Stimulated activated CD8-positive, alpha-beta memory T cell treated with anti-CD3 and anti-CD28 coated beads, Interleukin-4, amount 100 ng/mL, for 48 hours (primary cell): ENCODE measurements at regions not wholly inside any gene's neighbourhood (a gene's known extent, or its start where the extent isn't known, plus 50 kb on each side); places are given as distances from the start of the nearest gene placed in this dataset.

ENCODE experiments used
- DNase-seq: peaks from one replicate; pipeline ENCODE4 v3.0.0-alpha.2; 2020

DNA sequence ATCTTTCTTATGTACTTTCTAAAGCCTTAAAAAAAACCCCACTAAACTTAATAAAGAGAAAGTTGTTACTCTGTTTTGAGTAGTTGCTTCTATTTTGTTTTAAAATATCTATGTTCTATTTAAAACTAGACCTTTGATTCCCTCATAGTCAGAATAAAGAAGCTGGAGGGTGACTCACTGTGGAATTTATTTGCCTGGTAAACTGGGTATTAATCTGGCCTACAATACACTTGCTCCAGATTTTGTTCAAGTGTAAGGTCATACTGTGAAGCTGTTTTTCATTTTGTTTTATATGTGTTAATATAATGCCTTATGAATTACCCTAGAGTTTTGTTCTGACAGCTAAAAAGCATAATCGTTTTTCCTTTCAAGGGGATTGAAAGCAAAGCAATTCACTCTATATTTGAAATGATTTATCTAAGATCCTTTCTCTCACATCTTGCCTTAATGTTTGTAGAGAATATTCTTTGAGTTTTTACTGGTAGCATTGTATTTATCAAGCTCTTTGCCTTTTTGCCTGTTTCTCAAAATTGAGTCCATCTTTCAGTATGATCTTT, 277.4 kb upstream of the PITX2 start:
- DNase-seq: no peak

DNA sequence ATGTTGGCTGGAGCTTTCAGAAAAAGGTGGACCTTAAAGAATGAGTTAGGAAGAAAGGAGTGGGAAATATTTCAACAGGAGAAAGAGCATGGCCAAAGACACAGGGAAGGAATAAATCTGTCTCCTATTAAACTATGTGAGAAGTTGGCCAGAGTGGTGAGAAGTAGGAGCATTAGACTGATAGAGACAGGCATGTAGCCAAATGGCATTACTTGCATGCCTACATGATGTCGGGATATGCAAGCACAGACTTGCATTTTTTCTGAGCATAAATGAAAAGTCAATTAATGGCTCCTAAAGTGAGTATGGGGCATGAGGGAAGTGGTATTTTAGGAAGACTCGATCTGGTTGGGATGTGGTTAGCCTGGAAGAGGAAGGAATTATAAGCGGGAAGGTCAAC, 279.6 kb upstream of the PITX2 start:
- DNase-seq: no peak

DNA sequence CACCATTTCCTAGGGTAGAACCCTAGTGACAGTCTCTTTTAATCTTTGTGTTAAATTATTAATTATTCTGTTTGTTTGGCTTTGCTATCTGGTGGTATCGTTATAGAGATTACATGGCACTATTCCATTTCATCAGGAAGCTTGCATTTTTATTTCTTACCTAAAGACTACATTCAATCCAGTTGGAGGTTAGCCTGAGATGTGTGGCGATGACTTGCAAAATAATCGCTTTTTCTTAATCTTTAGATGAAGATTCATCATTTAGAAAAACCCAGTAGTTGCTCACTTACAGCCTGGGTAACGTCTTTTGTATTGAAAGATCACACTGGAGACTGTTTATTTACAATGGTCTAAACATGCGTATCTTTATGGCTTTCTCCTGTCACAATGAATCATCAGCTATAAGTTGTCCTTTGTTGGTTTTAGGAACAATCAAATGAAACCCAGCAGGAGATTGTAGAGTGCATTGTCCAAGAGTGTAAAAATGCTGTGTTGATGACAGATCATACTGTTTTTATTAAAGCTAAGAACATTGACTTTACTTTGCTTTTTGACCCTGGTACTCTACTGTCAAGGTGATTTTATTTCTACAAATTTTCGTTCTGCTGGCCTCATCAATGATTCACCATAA, 281.7 kb upstream of the PITX2 start:
- DNase-seq: no peak

DNA sequence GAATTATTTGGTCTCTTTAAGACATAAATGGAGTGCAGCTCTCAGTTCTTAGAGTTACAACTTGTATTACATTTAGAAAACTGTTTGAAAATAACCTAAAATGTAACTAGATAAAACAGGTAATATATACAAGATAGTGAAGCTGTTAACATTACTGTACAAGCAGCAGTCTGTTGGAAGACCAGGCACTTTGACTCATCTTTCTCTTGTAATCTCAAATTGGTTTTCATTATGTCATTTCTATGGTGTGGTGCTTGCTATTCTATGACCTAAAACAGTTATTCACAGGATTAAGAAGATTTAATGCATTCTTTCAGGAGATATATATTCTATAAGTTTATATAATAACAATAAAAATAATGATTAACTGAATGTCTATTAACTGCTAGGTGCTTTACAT, 282.5 kb upstream of the PITX2 start:
- no peak for DNase-seq

DNA sequence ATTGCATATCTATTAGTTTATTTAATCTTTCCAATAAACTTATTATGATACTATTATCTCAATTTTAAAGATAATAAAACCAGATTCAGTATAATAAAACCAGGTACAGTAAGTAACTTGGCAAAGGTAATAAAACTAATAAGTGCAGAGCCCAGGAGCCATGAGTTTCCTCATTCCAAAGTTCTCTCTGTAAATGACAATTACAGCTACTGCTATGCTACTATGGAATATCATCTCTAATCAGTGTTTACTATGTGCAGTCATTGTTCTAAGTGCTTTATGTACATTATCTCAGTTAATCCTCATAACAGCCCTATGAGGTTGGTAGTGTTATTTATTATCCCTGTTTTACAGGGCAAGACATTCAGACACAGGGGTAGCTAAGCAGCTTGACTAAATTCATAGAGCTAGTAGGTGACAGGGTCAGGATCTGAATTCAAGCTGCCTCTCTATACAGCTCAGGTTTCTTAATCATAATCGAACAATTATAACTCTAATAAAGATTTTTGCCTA, 285.0 kb upstream of the PITX2 start:
- no peak for DNase-seq

DNA sequence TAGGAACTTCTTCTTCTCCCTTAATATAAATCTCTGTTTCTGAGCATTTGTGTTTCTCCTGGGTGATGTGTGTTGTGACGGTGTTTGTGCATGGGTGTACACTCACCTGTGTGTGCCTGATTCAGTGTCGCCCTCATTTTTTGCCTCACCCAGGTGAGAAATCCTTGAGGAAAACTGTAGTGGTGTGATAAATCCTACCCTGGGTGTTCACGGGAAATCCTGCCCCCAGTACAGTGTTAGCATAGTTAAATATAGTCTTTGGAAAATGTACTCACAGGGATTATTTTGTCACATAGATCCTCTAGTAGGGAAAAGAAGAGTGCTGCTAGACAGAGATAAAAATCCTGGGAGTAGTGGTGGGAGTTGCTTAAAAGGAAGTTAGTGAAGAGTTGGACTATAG, 291.9 kb upstream of the PITX2 start:
- DNase-seq: no peak

DNA sequence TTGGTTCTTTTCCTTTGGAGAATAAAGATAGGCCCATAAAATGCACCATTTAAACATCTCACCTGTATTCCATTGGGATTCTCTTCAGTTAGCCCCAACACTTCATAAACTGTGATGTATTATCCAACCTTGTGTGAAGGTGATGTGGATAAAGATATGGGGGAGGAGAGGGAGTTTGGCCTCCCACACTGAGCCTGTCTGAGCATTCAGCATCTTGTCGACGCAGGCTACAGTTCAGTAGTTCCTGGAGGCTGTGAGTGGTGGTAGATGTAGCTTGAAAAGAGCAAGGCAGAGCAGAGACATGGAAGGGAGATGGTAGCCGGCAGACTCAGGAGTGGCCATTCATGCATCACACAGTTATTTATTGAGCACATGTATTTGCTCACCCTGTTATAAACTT, 292.4 kb upstream of the PITX2 start:
- no peak for DNase-seq

DNA sequence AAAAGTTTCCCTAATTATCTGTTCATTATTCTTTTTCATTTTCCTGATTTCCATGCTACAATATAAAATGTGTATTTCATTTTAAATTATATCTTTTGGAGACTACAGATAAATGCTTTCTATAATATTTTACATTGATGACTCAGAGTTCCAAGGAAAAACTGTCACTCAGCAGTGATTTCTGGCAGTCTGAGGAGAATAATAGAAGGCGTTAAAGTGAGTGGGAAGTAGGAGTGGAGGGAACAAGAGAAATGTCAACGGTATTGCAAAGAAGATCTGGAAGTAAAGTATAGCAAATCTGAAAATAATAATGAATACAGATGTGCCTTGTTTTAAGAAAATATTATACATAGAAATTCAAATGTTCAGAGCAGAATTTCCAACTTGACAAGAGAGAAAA, 293.6 kb upstream of the PITX2 start:
- DNase-seq: no peak

DNA sequence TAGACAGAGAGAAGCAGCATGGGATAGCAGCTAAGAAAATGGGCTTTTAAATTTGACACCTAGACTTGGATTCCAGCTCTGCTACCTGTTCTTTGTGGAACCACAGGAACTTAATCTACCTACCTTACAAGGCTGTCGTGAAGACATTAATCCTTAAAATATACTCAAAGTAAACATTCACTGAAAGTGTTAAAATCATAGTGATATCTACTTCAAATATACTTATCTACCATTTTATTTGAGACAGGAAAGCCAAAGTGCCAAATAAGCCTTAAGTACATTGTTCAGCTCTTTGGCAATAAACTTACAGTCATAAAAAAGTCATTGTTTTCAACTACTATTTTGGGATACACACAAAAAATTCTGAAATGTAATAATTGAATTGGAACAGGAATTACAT, 295.0 kb upstream of the PITX2 start:
- no peak for DNase-seq

DNA sequence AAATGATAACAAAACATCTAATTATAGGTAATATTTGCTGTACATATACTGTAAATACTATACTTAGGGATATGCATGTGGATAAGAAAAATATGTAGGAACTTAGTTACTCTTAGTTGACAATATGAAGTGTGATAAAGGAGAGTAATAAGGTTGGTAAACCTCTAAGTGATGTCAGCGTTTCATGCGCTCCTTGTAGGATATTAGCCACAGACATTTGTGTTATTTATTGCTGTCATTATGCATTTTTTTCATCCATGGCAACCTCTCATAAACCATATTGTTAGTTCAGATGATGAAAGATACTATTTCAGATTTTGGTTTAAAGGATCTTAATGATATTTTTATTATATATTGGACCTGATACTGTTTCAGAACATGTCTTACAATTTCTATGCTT, 298.1 kb upstream of the PITX2 start:
- DNase-seq: no peak

DNA sequence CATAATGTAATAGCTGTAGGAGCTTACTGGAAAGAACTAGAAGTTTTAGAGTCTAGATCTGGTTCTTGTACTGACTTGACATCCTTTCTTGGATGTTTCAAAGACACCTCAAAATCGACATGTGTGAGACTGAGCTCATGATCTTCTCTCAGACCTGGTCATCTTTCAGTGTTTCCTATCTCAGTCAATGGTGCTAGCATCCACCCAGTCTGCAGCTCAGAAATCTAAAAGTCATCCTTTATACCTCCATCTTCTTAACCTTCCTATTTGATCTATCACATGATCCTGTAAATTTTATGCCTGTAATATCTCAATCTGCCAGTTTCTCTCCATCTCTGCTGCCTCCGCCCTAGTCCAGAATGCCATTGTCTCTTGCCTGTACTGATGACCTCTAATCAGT, 301.9 kb upstream of the PITX2 start:
- DNase-seq: no peak

DNA sequence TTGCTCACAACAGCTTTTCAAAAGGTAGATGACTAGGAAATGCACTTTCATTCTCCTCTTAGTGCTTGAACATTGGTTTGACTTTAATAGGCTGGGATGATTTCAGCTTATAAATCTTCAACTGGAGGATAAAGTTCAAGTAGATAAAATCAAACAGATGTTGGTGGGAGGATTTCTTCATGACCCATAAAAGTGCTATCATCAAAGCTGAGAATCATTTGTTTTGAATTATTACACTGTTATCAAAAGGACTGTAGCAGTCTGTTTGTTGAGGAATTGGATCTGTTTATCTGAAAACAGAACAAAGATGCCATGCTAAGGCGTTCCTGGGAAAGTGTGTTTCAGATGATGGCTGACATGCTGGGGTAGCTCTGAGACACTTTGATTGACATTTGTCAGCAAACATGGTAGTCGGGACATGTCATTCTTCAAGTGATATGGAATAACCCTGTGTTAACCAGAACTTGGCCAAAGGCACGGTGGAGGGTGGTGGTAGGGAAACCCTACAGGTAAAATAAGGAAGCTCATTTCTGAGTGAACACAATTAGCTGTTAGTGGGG, 304.0 kb upstream of the PITX2 start:
- DNase-seq: no peak

DNA sequence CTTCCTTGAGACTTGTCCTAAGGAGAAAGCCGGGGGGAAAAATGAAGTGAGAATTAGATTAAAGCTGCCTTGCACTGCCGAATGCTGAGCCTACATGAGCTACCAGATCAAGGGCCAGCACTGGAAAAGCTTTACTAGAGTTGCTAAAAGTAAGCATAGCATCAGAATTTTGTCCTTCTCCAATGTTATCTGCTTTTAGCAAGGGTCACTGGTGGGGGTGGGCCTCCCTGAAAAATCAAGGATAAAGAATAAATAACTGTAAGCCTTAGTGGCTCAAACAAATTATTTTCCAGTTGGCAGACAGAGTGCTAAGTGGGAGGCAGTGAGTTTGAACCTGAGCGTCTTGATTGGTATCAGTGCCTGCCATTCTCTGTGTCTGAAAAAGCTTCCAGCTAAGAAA, 310.5 kb upstream of the PITX2 start:
- no peak for DNase-seq

DNA sequence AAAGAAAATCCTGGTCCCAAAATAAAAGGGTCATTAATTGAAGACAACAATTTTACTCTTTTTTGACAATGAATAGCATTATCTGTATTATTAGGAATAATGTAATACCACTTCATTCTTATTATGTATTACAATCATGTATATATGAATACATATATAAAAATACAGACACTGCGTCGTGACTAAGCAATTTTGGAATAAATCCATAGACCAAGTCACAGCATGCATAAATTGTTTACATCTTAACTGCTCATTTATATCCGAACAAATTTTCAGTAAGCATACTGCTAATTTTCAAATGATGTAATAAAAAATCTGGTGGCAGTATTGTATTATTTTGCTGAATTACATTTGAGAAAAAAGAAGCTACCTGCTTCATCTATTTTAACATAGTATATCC, 321.6 kb upstream of the PITX2 start:
- DNase-seq: no peak

DNA sequence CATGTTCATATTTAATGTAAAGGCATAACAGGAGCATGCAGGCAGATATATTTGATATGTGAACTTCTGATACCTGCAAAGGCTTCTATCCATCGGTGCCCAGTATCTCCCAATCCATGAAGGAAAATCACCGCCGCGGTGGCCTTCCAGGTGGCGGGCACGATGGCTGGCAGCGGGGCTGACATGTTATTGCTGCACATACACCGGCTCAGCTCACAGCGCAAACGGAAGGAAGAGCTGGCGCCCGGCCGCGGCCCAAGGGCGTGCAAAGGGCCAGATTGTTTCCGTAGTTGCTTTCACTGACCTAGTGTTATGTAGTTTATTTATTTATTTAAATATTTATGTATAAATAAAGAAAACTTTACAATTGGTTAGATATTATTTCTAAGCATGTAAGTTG, 322.7 kb upstream of the PITX2 start:
- DNase-seq: no peak

DNA sequence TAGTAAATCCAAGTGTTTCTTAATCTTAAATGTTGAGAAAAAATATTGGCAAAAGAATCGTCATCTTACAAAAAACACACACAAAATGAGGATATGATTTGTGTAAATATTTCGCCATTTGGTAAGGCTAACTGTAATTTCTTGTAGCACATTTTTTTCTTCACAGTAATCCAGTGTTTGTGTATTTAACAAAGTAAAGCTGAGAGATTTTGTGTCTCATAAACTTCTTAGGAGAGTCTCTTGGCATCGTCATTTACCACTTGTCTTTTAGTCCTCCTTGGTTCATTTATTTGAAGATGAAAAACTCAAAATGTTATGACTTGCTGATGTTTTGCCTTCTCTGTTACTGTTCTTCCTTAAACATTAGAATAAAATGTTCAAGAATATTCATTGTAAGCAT, 326.7 kb upstream of the PITX2 start:
- no peak for DNase-seq

DNA sequence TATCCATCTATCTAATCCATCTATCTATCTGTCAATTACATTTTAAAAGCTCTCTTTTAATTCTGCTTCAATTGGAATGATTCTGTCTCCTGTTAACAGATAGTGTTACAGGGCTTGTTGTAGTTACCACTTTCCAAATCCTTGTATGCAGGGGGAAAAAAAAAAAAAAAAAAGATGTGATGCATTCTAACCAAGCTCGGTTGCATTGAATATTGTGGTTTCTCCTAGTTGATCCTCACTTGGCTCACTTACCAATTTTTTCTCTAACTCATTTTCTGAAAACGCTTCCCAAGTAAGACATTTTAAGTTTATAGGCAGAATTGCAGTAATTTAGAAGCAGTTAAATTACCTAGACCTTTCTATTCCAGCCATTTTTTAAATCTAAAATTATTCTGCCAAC, 327.9 kb upstream of the PITX2 start:
- no peak for DNase-seq

DNA sequence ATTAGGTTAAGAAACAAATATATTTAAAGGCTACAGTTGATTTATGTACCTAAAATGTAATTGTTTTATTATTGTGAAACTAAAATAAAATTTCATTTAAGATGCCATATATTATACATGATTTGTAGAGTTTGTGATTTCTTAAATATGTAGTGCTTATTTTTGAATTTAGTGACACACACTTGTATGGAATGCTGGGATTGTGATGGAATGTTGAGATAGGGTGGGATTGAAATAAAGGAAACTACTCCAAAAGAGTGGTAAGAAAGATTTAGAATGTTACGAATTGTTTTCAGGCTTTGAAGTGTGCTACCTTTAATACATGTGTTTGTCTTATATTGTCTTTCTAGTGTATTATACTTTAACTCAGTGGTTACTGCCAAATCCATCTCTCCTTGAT, 330.3 kb upstream of the PITX2 start:
- no peak for DNase-seq

DNA sequence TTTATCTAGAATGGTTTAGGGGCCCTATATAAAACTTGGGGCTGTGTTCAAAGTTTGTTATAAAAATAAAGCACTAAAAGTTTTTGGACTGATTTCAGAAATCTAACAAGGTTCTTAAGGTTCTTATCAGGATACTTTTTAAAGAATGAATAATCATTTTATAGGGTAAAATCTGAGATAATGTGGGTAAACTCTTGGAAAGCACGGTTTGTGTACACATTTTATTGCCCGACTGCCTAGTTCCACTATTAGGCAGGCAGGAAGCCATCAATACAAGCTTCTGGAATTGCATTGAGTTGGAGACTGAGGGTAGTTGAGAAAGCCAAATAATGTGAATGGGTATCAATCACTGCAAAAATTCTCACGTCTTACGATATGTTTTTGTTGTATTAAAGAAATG, 331.0 kb upstream of the PITX2 start:
- DNase-seq: no peak

DNA sequence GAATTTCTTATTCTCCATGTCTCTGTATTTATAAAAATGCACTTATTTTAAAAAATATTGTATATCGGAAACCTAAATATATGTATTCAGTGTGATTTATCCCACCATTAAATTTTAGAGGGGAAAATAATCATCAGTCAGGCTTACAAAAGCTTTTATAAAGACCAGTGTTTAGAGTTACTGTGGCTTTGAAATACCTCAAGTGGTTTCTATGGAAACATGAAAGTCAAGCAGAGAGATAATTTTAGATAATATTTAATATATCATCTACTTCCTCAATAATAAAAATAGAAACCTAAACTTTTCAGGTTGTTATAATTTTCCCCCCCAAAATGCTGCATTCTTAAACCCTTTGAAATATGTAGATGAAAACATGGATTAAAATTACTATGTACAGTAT, 332.9 kb upstream of the PITX2 start:
- no peak for DNase-seq

DNA sequence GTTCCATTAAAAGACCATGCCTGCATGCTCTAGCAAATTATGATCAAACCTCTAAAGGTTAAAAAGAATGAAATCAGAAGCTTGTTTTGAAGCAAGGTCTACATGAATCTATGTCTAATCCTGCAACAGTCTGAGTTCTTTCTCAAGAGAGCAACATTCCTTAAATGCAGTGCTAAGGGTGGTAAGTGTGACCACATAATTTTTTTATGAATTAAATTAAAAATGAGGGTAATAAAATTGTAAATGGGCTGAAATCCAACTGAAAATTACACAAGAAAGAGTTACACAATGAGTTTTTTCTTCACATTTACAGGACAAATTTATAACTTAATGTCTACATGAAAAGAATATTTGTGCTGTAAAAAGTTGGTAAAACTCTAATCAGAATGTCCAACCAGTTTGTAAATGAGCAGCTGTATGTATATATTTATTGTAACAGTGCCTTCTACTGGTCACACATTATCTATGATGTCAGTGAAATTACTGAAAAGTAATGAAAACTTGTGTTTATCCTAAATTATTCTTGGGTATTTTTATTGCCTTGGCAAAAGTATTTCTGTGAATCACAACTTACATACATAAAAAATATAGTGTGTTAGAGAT, 336.3 kb upstream of the PITX2 start:
- no peak for DNase-seq

DNA sequence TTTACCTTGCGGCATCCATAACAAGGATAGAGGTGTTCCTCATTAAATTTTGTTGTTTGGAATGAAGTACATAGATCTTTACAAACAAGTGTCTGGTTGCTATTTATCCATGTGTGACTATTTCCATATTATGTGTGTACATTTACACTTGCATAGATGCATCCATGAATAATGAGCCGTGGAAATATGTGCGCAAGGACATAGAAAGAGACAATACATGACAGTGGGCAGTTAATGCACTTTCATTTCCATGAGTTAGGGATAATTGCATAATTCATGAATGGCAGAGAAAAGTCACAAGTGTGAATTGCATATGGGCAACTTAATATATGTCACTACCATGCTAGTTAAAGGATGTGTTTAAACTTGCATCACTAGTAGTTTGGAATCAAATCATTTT, 338.2 kb upstream of the PITX2 start:
- DNase-seq: no peak

DNA sequence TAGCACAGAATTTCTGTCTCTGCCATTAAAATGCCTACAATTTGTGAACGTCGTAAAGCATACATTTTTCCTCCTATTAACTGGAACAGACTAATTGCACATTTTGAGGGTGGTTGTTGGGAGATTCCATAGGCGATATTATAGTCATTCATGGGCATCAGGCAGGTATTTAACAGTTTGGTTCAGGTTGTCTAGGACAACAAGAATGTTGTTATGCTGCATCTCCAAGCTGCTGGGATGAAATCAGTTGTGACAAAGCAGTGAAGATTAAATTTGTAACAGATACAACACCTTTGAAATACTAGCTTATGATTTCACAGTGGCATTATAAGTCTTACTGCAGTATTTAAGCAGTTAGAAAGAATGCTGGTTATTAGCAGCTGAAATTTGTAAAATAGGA, 339.7 kb upstream of the PITX2 start:
- DNase-seq: no peak

DNA sequence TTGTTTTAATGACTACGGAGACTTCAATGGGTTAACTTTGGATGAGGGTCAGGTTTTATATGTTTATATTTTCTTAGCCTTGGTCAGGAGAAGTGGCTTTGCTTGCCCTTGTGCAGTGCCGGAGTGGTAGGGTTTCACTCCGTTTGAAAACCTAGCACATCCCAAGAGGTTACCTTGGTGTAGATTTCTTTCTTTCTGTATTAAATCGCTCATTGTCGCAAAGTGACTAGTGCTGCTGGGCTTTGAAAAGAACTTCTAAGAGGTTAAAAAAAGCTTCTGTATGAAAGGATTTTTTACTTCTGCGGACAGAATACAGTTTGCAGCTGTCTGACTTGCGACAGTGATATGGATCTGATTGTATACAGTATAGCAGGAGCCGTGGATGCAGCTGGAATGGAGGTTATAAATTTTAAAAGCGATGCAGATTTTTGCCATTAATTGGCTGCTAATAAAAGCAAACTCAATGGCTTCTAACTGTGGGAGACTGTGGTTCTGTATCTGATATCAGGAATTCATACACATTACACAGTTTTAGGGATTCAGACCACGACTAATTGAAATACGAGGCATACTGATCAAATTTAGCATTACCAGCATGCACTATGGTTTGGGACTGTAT, 340.9 kb upstream of the PITX2 start:
- no peak for DNase-seq
